Erythroblast (primary cell): ENCODE measurements at regions not wholly inside any gene's neighbourhood (a gene's known extent, or its start where the extent isn't known, plus 50 kb on each side); places are given as distances from the start of the nearest gene placed in this dataset.

Experiments
- GATA1 ChIP-seq: IDR thresholded peaks from 2 replicates; pipeline ENCODE4 v1.6.1; 2011; ENCODE audit warnings: low read depth, mild to moderate bottlenecking, control low read depth, low read length, moderate library complexity
- POLR2A ChIP-seq: IDR thresholded peaks from 2 replicates; pipeline ENCODE4 v1.6.1; 2011; ENCODE audit warnings: mild to moderate bottlenecking, low read length

- TF ChIP-seq POLR2A (no peak), GATA1 (no peak)
Measured at GRCh38 chr18:27527856-27528255, 342.7 kb upstream of the CHST9 start.
